Activated CD8-positive, alpha-beta memory T cell treated with anti-CD3 and anti-CD28 coated beads, Interleukin-2, amount 50 U/mL, for 1 hour (primary cell): ENCODE measurements at regions not wholly inside any gene's neighbourhood (a gene's known extent, or its start where the extent isn't known, plus 50 kb on each side); places are given as distances from the start of the nearest gene placed in this dataset.
"Not testable (repeated sequence)": the region's sequence is repeated elsewhere in the genome, so short reads cannot be mapped to it uniquely, and the experiment has no call there.

ENCODE experiments used
- DNase-seq: peaks from one replicate; pipeline ENCODE4 v3.0.0-alpha.2; 2020; ENCODE audit errors: extremely low read depth

- DNase-seq: no peak
Observed at GRCh38 chr4:82247629-82248028, 126.2 kb downstream of the HNRNPD start.

GRCh38 chr4:82247171-82247570 is 126.6 kb downstream of the HNRNPD start:
- no peak for DNase-seq

DNA sequence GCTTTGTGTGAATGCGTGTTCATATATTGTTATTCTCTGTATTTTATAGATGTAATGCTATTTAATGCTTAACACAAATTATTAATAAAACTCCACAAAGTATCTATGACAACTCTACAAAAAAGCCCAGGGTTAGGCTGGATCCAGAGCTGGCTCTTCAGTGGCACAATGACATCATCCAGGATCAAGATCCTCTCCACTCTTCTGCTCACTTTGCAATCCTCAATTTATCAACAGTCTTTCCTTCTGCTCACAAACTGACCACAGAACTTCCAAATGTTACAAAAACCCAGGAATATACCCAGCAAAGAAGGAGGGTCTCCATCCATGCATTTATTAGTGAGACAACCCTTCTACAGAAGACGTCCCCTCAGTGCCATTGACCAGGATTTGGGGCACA is 132.3 kb downstream of the HNRNPD start:
- DNase-seq: no peak

DNA sequence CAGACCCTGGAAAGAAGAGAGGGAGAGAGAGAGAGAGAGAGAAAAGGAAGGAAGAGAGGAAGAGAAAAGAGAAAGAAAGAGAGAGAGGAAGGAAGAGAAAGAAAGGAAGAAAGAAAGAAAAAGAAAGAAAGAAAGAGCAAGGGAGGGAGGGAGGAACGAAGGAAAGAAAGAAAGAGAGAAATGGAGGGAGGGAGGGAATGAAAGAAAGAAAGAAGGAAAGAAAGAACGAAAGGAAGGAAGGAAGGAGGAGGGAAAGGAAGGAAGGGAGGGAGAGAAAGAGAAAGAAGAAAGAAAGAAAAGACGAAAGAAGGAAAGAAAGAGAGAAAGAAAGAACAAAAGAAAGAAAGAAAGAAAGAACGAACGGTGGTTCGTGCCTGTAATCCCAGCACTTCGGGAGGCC is 133.4 kb downstream of the HNRNPD start:
- no peak for DNase-seq

GRCh38 chr4:82237142-82237541 is 136.6 kb downstream of the HNRNPD start:
- not testable (repeated sequence) for DNase-seq

- no peak for DNase-seq
Observed at GRCh38 chr4:82235346-82235745, 138.4 kb downstream of the HNRNPD start.

- no peak for DNase-seq
Observed at GRCh38 chr4:82232891-82233290, 140.9 kb downstream of the HNRNPD start.

GRCh38 chr4:82231806-82232205 is 142.0 kb downstream of the HNRNPD start:
- no peak for DNase-seq

- DNase-seq: no peak
Observed at GRCh38 chr4:82230306-82230705, 143.5 kb downstream of the HNRNPD start.

DNA sequence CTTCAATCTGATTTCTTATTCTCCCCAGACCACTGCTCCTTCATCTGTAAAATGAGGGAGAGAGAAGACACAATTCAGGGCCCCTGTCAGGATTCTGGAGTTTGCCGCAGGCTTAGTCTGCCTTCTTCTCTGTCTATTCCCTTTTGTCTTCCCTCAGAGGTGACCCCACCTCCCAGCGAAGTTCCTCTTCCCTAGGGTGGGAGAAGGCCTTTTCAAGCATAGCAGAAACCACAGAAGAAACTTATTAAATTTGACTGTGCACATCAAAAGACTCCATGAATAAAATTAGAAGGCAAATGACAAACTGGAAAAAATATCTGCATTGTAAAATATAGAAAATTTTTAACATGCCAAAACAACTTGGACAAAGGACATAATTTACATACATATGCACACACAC is 148.8 kb downstream of the HNRNPD start:
- no peak for DNase-seq

DNA sequence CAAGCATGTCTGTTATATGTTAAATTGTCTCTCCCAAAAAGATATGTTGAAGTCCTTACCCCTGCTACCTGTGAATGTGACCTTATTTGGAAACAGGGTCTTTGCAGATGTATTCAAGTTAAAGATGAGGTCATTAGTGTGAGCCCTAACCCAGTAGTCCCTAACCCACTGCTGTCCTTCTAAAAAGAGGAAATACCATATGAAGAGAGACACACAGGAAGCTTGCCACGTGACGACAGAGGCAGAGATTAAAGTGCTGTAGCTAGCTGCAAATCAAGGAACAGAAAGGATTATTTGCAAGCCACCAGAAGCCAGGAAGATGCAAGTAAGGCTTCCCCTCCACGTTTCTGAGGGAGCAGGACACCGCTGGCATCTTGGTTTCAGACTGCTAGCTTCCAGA is 150.1 kb downstream of the HNRNPD start:
- no peak for DNase-seq

DNA sequence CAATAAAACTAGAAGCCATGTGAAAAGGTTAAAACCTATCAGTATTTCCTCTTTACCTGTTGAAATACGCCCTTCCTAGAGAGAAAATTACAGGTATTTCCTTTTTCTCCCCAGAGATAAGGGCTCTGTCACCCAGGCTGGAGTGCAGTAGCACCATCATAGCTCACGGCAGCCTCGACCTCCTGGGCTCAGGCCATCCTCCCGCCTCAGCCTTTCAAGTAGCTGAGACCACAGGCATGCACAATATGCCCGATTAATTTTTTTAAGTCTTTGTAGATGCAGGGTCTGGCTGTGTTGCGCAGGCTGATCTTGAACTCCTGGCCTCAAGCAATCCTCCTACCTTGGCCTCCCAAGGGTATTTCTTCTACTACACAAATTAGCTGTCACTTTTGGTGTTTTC is 154.4 kb downstream of the HNRNPD start:
- no peak for DNase-seq

DNA sequence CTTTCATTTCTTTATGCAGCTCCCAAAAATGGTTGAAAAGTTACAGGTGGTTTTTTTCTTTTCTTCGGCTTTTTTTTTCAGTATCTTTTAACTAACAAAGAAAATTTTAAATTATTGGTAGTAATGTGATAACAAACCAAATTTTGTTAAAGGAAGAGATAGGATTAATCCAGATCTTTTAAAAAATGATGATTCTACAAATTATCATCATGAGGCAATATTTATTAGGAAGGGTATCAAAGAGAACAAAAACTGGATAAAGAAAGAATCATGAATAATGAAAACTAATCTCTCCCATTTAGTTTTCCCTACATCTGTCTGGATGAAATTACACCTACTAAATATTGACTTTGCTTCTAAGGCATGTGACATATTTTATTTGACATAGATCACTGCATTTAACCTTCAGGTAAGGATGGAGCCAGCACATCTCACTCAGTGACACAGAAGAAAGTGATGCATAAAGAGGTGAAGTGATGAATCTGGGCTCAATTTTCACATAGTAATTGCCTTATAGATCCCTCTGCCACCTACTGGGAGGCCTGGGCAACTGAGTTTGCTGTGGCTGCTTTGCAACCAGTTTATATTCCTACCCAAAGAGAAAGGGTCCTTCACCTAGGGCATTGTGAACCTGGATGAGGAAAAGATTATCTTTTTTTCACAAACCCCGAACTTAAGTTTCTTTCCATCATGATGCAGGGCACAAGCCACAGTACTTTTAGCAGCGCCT is 155.6 kb downstream of the HNRNPD start:
- no peak for DNase-seq

DNA sequence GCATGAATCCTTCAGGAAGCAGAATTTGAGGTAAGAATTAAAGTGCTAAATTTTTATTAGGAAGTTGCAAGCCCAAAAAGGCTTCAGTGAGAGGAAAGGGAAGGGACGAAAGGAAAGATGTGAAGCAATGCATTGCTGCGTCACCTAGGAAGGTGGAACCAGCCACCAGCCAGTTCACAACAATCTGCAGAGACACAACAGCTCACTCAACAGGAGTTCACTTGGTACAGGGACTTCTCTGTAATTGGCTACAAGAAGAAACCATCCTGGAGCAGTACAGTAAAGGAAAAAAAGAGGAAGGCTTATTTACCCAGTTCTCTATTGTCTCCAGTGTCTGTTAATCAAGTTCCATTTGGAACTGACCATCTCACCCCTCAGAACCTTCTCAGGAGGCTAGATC is 157.6 kb downstream of the HNRNPD start:
- no peak for DNase-seq

DNA sequence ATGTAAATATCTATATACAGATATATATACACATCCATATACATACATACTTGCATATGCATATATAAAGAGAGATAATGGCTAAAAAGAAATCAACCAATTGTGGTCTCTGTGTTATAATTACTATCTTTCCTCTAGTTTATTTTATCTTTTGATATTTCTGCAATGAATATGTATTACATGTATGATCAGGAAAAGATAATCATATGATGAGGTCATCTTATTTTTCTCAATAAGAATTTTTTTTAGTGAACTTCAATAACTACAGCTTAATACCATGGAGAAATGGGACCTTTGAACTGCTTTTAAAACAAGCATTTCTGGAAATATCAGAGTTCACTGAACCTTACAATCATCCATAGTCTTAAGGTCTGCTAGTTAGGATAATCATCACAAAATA is 158.0 kb downstream of the HNRNPD start:
- DNase-seq: no peak

DNA sequence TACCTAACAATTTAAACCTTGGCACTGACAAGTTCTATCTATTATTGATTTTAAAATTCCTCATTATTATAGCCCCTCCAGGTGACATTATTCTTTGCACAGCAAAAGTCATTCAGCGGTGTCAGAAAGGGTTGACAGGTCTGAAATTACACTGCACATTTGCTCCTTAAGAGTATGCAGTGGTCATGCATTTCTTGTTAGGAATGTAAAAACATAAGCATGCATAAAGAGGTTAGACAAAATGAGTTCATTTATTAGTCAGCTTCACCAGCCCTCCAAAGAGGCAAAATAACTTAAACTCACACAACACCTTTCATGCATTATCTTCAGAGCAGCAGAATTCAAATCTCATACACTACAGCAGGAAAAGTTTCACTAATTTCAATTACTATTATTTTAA is 158.8 kb downstream of the HNRNPD start:
- no peak for DNase-seq

DNA sequence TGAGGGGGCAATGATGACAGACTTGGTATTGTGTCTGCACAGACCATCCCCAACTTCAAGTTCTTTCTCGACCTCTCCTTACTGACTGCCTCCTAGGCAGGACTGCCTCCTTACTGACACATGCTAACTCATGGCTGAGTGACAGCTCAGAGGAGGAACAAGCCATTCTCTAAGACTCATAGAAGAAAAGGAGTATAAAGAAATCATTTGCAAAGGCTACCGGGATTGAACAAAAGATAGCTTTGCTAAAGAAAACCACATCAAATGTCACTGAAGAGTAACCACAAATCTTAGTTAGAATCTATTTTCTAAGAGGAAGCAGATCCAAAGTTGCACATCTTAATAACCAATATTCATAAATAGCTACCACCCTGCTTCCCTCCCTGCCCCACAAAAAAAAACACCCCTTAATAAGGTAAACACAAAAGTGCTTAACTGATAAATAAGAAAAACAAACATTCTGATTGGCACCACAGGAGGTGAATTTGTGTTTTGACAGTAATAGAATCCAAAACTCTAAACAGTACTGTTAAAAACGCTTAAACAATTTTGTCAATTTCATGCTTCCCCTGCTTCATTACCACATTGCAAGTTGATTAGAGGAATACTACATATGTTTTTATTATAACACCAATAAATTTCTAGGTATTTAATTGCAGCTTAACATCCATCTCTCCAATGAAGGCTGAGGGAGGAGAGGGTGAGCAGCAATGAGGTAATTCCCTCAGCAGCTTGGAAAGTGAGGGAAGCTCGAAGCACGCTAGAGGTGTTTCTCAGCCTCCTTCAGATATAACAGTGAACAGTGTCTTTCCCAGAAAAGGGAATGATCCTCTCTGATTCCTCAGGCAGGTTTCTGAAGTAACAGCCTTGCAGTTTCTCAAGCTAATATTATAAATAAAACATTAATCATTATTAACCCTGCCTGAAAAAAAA is 160.0 kb downstream of the HNRNPD start:
- DNase-seq: no peak

DNA sequence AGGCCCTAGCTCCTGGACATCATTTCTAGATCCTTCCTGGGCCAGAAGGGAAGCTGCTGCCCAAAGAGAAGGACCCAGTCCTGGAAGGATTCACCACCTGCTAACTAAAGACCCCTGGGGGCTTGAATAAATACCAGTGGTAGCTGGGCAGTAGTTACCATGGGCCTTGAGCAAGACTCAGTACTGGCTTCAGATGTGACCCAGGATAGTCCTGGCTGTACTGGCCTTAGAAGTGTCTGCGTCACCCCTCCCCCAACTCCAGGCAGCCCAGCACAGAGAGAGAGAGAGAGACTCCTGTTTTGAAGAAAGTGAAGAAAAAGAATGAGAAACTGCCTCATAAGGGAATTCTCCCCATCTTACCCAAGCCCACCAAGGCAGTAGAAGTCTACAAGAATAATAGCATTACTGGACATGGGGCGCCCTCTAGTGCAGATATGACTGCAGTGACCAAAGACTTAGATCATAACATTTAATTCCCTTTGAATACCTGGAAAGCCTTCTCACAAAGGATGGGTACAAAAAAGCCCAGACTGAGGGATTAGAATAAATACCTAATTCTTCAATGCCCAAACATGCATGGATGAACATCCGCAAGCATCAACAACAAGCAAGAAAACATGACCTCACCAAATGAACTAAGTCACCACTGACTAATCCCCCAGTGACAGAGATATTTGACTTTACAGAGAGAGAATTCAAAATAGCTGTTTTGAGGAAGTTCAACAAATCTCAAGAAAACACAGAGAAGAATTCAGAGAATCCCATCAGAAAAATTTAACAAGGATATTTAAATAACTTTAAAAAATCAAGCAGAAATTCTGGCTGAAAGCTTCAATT is 171.8 kb downstream of the HNRNPD start:
- DNase-seq: no peak

GRCh38 chr4:82201303-82201702 is 172.5 kb downstream of the HNRNPD start:
- DNase-seq: no peak

DNA sequence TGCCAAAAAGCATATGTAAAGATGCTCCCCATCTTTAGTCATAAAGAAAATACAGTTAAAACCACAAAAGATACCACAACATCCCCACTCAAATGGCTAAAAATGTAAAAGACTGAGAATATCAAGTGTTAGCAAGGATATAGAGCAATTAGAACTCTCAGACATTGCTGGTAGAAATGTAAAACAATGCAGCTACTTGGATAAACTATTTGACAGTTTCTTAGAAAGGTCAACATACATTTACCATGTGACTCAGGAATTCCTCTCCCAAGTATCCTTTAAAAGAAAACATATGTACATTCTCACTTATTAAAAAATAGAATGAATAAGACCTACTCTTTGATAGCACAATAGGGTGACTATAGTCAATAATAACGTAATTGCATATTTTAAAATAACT is 173.7 kb downstream of the HNRNPD start:
- DNase-seq: no peak

GRCh38 chr4:82194329-82194728 is 179.5 kb downstream of the HNRNPD start:
- DNase-seq: no peak

- no peak for DNase-seq
Observed at GRCh38 chr4:82192017-82192673, 181.6 kb downstream of the HNRNPD start.
